Liver (tissue), 8 donors: ENCODE measurements at regions not wholly inside any gene's neighbourhood (a gene's known extent, or its start where the extent isn't known, plus 50 kb on each side); places are given as distances from the start of the nearest gene placed in this dataset.

Experiments
- DNase-seq: peaks from one replicate; pipeline ENCODE4 v3.0.0-alpha.2; 2017; ENCODE audit warnings: low spot score
- H3K27ac ChIP-seq, 2 donors: one replicate each; pipeline ENCODE4 v1.7.0; 2013; ENCODE audit warnings: inconsistent platforms in 2 of 2, low read length in 2 of 2, control low read depth in 1 of 2, low read depth in 1 of 2, mild to moderate bottlenecking in 1 of 2
- H3K27me3 ChIP-seq, 4 donors: one replicate each; pipeline versions ENCODE4 v1.6.1 to v1.7.0; 2013; ENCODE audit warnings: low read length in 3 of 4, inconsistent platforms in 1 of 4, mild to moderate bottlenecking in 1 of 4, moderate library complexity in 1 of 4; ENCODE audit not compliant: control insufficient read depth in 4 of 4, insufficient read depth in 4 of 4
- H3K36me3 ChIP-seq, 4 donors: one replicate each; pipeline versions ENCODE4 v1.6.1 to v1.7.0; 2013; ENCODE audit warnings: low read length in 3 of 4, mild to moderate bottlenecking in 3 of 4, low read depth in 1 of 4, moderate library complexity in 1 of 4; ENCODE audit not compliant: control insufficient read depth in 4 of 4, insufficient read depth in 3 of 4
- H3K4me1 ChIP-seq, 4 donors: one replicate each; pipeline versions ENCODE4 v1.6.1 to v1.7.0; 2013; ENCODE audit warnings: low read length in 3 of 4, mild to moderate bottlenecking in 3 of 4, moderate library complexity in 1 of 4; ENCODE audit not compliant: control insufficient read depth in 4 of 4, insufficient read depth in 4 of 4
- H3K4me3 ChIP-seq, 3 donors: one replicate each; pipeline versions ENCODE4 v1.6.1 to v1.7.0; 2013; ENCODE audit warnings: low read length in 3 of 3, control low read depth in 1 of 3, low read depth in 1 of 3, mild to moderate bottlenecking in 1 of 3
- H3K9ac ChIP-seq, 2 donors: one replicate each; pipeline ENCODE4 v1.7.0; 2013; ENCODE audit warnings: low read length in 2 of 2, mild to moderate bottlenecking in 2 of 2, moderate library complexity in 2 of 2, control low read depth in 1 of 2, low read depth in 1 of 2
- H3K9me3 ChIP-seq, 4 donors: one replicate each; pipeline versions ENCODE4 v1.6.1 to v1.7.0; 2013; ENCODE audit warnings: low read length in 3 of 4; ENCODE audit not compliant: control insufficient read depth in 4 of 4
- EGR1 ChIP-seq, 2 donors: IDR thresholded peaks; 2 replicates each; pipeline ENCODE4 v1.6.1; 2016 to 2018; ENCODE audit warnings: antibody characterized with exemption in 2 of 2, low read depth in 2 of 2
- FOXA1 ChIP-seq: IDR thresholded peaks from 2 replicates; pipeline ENCODE4 v1.6.1; 2016; ENCODE audit warnings: antibody characterized with exemption
- FOXA2 ChIP-seq: IDR thresholded peaks from 2 replicates; pipeline ENCODE4 v1.6.1; 2016; ENCODE audit warnings: antibody characterized with exemption
- GABPA ChIP-seq, 2 donors: IDR thresholded peaks in 1 of 2; conservative IDR thresholded peaks in 1 of 2; 2 replicates each; pipeline ENCODE4 v1.6.1; 2016; ENCODE audit warnings: antibody characterized with exemption in 2 of 2, mild to moderate bottlenecking in 1 of 2, moderate library complexity in 1 of 2
- HNF4A ChIP-seq, 2 donors: conservative IDR thresholded peaks; 2 replicates each; pipeline ENCODE4 v1.6.1; 2016; ENCODE audit warnings: antibody characterized with exemption in 2 of 2, mild to moderate bottlenecking in 2 of 2
- HNF4G ChIP-seq: IDR thresholded peaks from 2 replicates; pipeline ENCODE4 v1.6.1; 2016; ENCODE audit warnings: antibody characterized with exemption
- JUND ChIP-seq, 2 donors: IDR thresholded peaks; 2 replicates each; pipeline ENCODE4 v1.6.1; 2016; ENCODE audit warnings: antibody characterized with exemption in 2 of 2
- NR2F2 ChIP-seq: IDR thresholded peaks from 2 replicates; pipeline ENCODE4 v1.6.1; 2016; ENCODE audit warnings: antibody characterized with exemption
- RAD21 ChIP-seq, 2 donors: IDR thresholded peaks; 2 replicates each; pipeline ENCODE4 v1.6.1; 2016; ENCODE audit warnings: antibody characterized with exemption in 2 of 2, mild to moderate bottlenecking in 2 of 2
- REST ChIP-seq: IDR thresholded peaks from 2 replicates; pipeline ENCODE4 v1.6.1; 2016; ENCODE audit warnings: antibody characterized with exemption, mild to moderate bottlenecking
- RXRA ChIP-seq, 2 donors: IDR thresholded peaks; 2 replicates each; pipeline ENCODE4 v1.6.1; 2017 to 2018; ENCODE audit warnings: antibody characterized with exemption in 2 of 2, mild to moderate bottlenecking in 1 of 2
- SP1 ChIP-seq: IDR thresholded peaks from 2 replicates; pipeline ENCODE4 v1.6.1; 2018; ENCODE audit warnings: antibody characterized with exemption, mild to moderate bottlenecking
- TAF1 ChIP-seq: conservative IDR thresholded peaks from 2 replicates; pipeline ENCODE4 v1.6.1; 2016; ENCODE audit warnings: antibody characterized with exemption, mild to moderate bottlenecking
- YY1 ChIP-seq: IDR thresholded peaks from 2 replicates; pipeline ENCODE4 v1.6.1; 2016; ENCODE audit warnings: antibody characterized with exemption, mild to moderate bottlenecking
- WGBS: extraction: QIAGEN DNeasy Blood & Tissue Kit; methylation state at CpG from one replicate; pipeline ENCODE4 v1.1.7; 2013; 5-methylcytosine and 5-hydroxymethylcytosine counted together
- TF ChIP-seq, protein P1 (sequence below): fragments of 150-350 bp; IDR thresholded peaks from 2 replicates; pipeline ENCODE4 v1.5.1; 2017; ENCODE audit warnings: improper control_type of control experiment, low read depth, low read length; ENCODE audit not compliant: missing input control
- TF ChIP-seq, protein P2 (sequence below): IDR thresholded peaks from 2 replicates; pipeline ENCODE4 v1.6.1; 2016; ENCODE audit warnings: antibody characterized with exemption
- TF ChIP-seq, protein P3 (sequence below): IDR thresholded peaks from 2 replicates; pipeline ENCODE4 v1.6.1; 2016; ENCODE audit warnings: antibody characterized with exemption
- donor health status: healthy.
- donor health status: healthy.
- donor health status: healthy.
- donor health status: healthy.
- donor health status: healthy.

DNA sequence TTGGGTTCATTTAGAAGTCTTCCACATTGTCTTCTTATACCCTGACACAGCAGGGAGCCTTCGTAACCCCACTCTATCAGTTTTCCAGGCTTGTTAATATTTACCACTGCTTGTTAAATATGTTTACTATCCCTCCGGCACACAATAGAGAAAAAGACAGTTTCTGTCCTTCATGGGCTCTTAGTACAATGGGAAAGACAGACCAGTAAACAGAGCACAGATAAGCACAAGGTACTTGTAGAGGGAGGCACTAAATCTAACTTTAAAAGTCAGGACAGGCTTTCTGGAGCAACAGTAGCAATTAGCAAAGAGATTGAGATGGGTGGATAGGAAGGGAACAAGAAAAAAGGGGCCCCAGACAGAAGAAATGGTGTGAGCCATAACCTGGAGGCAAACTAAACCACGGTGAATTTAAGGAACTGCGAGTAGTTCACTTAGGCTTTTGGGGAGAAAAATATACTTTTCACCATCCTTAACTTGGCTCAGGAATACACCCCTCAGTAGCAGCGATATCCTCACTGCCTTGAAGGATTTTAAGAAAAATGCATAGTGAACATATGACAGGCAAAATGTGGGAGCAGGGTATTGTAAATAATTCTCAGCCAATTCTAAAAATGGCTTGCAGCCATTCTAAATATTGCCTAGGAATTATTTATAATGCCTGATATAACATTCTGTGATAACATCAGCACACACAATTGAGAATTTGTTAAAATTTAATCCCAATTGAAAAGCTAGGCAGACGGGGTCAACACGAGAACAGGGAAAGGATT, 383.7 kb downstream of the CDH2 start:
- DNase-seq: no peak
- no peaks in the 10 kb centered on the region for H3K9me3 ChIP-seq
- H3K4me3 ChIP-seq: no peak overlapping the region
- 56% methylated on average over 7 of the region's 7 CpGs for WGBS
- no peak overlapping the region for H3K27ac ChIP-seq
- H3K9ac ChIP-seq: no peak overlapping the region
- H3K4me1 ChIP-seq: no peaks in the 10 kb centered on the region
- no peaks in the 10 kb centered on the region for H3K27me3 ChIP-seq
- H3K36me3 ChIP-seq: no peaks in the 10 kb centered on the region
- no peak for TF ChIP-seq SP1
- TF ChIP-seq, protein P1, sequence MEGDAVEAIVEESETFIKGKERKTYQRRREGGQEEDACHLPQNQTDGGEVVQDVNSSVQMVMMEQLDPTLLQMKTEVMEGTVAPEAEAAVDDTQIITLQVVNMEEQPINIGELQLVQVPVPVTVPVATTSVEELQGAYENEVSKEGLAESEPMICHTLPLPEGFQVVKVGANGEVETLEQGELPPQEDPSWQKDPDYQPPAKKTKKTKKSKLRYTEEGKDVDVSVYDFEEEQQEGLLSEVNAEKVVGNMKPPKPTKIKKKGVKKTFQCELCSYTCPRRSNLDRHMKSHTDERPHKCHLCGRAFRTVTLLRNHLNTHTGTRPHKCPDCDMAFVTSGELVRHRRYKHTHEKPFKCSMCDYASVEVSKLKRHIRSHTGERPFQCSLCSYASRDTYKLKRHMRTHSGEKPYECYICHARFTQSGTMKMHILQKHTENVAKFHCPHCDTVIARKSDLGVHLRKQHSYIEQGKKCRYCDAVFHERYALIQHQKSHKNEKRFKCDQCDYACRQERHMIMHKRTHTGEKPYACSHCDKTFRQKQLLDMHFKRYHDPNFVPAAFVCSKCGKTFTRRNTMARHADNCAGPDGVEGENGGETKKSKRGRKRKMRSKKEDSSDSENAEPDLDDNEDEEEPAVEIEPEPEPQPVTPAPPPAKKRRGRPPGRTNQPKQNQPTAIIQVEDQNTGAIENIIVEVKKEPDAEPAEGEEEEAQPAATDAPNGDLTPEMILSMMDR: no peak
- TF ChIP-seq JUND (IDR thresholded peaks at IDR 0.05): no peak
- TF ChIP-seq RXRA (IDR thresholded peaks at IDR 0.05): no peak
- no peak for TF ChIP-seq RAD21 (IDR thresholded peaks at IDR 0.05)
- TF ChIP-seq, protein P2, sequence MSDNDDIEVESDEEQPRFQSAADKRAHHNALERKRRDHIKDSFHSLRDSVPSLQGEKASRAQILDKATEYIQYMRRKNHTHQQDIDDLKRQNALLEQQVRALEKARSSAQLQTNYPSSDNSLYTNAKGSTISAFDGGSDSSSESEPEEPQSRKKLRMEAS: no peak
- no peak for TF ChIP-seq REST
- TF ChIP-seq, protein P3, sequence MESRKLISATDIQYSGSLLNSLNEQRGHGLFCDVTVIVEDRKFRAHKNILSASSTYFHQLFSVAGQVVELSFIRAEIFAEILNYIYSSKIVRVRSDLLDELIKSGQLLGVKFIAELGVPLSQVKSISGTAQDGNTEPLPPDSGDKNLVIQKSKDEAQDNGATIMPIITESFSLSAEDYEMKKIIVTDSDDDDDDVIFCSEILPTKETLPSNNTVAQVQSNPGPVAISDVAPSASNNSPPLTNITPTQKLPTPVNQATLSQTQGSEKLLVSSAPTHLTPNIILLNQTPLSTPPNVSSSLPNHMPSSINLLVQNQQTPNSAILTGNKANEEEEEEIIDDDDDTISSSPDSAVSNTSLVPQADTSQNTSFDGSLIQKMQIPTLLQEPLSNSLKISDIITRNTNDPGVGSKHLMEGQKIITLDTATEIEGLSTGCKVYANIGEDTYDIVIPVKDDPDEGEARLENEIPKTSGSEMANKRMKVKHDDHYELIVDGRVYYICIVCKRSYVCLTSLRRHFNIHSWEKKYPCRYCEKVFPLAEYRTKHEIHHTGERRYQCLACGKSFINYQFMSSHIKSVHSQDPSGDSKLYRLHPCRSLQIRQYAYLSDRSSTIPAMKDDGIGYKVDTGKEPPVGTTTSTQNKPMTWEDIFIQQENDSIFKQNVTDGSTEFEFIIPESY: no peak
- TF ChIP-seq FOXA1: no peak
- no peak for TF ChIP-seq TAF1
- TF ChIP-seq HNF4A (conservative IDR thresholded peaks at IDR 0.05): no peak
- no peak for TF ChIP-seq EGR1 (IDR thresholded peaks at IDR 0.05; ENCODE audit: low read depth in 2 of 2)
- TF ChIP-seq FOXA2: no peak
- TF ChIP-seq NR2F2: no peak
- TF ChIP-seq HNF4G: no peak
- no peak for TF ChIP-seq GABPA (IDR thresholded peaks at IDR 0.05 in 1 of 2, conservative IDR thresholded peaks at IDR 0.05 in 1 of 2)
- TF ChIP-seq YY1: no peak
